NCI-H526 (cell line): ENCODE measurements at regions not wholly inside any gene's neighbourhood (a gene's known extent, or its start where the extent isn't known, plus 50 kb on each side); places are given as distances from the start of the nearest gene placed in this dataset.
A peak's percentile ranks its signal among the peaks of the same experiment; 100 is the strongest.
"Not testable (repeated sequence)": the region's sequence is repeated elsewhere in the genome, so short reads cannot be mapped to it uniquely, and the experiment has no call there.

ENCODE experiments used
- DNase-seq, 2 experiments: peaks; one replicate each; lab custom pipeline; 2025; lab: John Stamatoyannopoulos, UW

- DNase-seq, result no peak
Observed at GRCh38 chr10:2543142-2543886, 524.0 kb upstream of the PFKP start.

GRCh38 chr10:2541176-2541575 is 526.2 kb upstream of the PFKP start:
- DNase-seq, result no peak

- peak in 1 of 2 experiments; percentile 6 for DNase-seq
Observed at GRCh38 chr10:2529945-2530344, 537.4 kb upstream of the PFKP start.

GRCh38 chr10:2525781-2526180 is 541.6 kb upstream of the PFKP start:
- DNase-seq, result no peak

GRCh38 chr10:2519139-2519538 is 548.2 kb upstream of the PFKP start:
- DNase-seq, result no peak

- DNase-seq, result no peak
Observed at GRCh38 chr10:2509081-2509531, 558.2 kb upstream of the PFKP start.

GRCh38 chr10:2501366-2501940 is 565.9 kb upstream of the PFKP start:
- DNase-seq, result not testable (repeated sequence)

- no peak for DNase-seq
Observed at GRCh38 chr10:2494399-2494798, 572.9 kb upstream of the PFKP start.

- no peak for DNase-seq
Observed at GRCh38 chr10:2488446-2489005, 578.8 kb upstream of the PFKP start.

- DNase-seq, result no peak
Observed at GRCh38 chr10:2487921-2488320, 579.4 kb upstream of the PFKP start.

GRCh38 chr10:2478656-2479055 is 588.7 kb upstream of the PFKP start:
- no peak for DNase-seq

- no peak for DNase-seq
Observed at GRCh38 chr10:2476812-2477553, 590.4 kb upstream of the PFKP start.

- DNase-seq, result no peak
Observed at GRCh38 chr10:2476218-2476811, 591.0 kb upstream of the PFKP start.

- no peak for DNase-seq
Observed at GRCh38 chr10:2475711-2476217, 591.6 kb upstream of the PFKP start.

GRCh38 chr10:2471811-2472210 is 595.5 kb upstream of the PFKP start:
- no peak for DNase-seq

- DNase-seq, result no peak
Observed at GRCh38 chr10:2469802-2470201, 597.5 kb upstream of the PFKP start.

GRCh38 chr10:2464483-2464882 is 602.9 kb upstream of the PFKP start:
- no peak for DNase-seq

GRCh38 chr10:2463316-2463715 is 604.0 kb upstream of the PFKP start:
- DNase-seq, result no peak

GRCh38 chr10:2462581-2462980 is 604.8 kb upstream of the PFKP start:
- DNase-seq, result no peak

GRCh38 chr10:2460812-2461211 is 606.5 kb upstream of the PFKP start:
- no peak for DNase-seq

GRCh38 chr10:2459713-2460112 is 607.6 kb upstream of the PFKP start:
- DNase-seq, result no peak

GRCh38 chr10:2456834-2457233 is 610.5 kb upstream of the PFKP start:
- DNase-seq, result no peak
